IPS DF 4.7 (cell line): ENCODE measurements at regions not wholly inside any gene's neighbourhood (a gene's known extent, or its start where the extent isn't known, plus 50 kb on each side); places are given as distances from the start of the nearest gene placed in this dataset.
"Not testable (repeated sequence)": the region's sequence is repeated elsewhere in the genome, so short reads cannot be mapped to it uniquely, and the experiment has no call there.

Source experiments
- DNase-seq: peaks from one replicate; pipeline ENCODE4 v3.0.0-alpha.2; 2013; ENCODE audit warnings: low spot score; ENCODE audit errors: extremely low read depth

GRCh38 chr3:174336784-174337183, 522.4 kb upstream of the NAALADL2 start:
- DNase-seq: no peak

GRCh38 chr3:174337227-174337626, 521.9 kb upstream of the NAALADL2 start:
- no peak for DNase-seq

- DNase-seq: no peak
Measured at GRCh38 chr3:174340624-174341587, 518.2 kb upstream of the NAALADL2 start.

GRCh38 chr3:174342171-174342570, 517.0 kb upstream of the NAALADL2 start:
- no peak for DNase-seq

DNA sequence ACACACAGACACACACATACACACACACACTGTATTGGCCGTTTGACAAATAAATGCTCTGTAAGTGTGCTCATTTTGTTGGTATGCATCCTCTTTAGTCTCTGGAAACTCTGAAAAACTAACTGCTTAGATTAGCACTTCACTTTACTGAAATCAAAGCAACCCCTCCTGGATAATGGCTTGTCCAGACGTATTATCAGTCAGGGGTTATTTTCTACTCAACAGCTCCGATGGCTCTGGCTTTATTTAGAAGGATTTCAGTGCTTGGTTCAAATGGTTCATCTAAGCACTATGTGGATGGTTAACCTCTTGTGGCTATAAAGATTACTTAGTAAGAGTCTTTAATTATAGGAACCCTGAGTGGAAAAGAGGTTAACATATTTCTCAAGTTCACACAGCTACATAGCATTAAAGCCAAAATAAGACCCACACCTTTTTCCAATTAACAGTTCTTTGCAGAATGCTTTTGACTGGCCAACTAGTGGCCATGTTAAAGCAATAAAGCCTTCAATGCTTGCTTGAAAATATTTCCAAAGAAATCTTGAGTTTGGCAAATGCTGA, 516.1 kb upstream of the NAALADL2 start:
- no peak for DNase-seq

- no peak for DNase-seq
Measured at GRCh38 chr3:174346141-174346540, 513.0 kb upstream of the NAALADL2 start.

DNA sequence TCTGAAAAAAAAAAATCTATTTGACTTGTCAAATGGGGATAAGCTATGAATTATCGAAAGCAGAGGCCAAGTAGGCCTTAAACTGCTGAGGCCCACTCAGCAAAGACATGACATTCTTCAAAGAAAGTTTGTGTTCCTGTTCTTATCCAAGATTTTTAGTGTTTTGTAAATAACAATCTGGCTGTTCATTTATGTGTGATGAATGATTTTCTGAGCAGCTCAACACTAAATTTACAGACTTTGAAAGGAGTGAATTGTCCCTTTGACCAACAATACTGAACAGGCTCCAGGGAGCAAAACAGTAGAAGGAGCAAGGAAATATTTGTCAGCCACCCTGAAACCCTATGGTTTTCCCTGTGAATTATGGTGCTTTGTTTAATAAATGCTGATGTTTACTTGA, 512.6 kb upstream of the NAALADL2 start:
- DNase-seq: no peak

GRCh38 chr3:174347474-174348138, 511.5 kb upstream of the NAALADL2 start:
- DNase-seq: no peak

DNA sequence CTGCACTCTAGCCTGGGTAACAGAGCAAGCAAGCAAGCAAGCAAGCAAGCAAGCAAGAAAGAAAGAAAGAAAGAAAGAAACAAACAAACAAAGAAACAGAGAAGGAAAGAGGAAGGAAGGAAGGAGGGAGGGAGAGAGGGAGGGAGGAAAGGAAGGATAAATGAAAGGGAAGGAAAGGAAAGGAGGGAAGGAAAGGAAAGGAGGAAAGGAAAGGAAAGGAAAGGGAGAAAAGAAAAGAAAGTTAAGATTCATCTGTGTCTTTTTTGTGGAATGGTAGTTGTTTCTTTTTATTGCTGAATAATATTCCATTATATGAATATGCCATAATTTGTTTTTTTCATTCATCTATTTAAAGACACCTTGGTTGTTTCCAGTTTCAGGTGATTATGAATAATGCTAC, 506.9 kb upstream of the NAALADL2 start:
- no peak for DNase-seq

- DNase-seq: peak; percentile 41
Measured at GRCh38 chr3:174355505-174355904, 503.6 kb upstream of the NAALADL2 start.

DNA sequence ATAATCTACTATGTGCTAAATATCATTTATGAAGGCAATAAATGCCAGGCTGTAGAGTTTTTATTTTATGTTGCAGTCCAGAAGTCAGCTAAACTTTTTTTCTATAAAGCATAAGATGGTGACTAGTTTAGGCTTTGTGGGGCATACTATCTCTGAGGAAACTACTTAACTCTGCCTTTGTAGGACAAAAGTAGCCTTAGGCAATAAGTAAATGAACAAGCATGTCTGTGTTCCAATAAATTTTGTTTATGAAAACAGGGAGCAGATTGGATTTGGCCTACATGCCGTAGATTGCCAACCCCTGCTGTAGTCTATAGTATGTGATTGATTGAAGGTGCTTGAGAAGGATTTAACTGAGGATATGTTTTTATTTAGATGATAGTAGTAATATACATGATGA, 502.5 kb upstream of the NAALADL2 start:
- DNase-seq: no peak

GRCh38 chr3:174358252-174358651, 500.9 kb upstream of the NAALADL2 start:
- no peak for DNase-seq

DNA sequence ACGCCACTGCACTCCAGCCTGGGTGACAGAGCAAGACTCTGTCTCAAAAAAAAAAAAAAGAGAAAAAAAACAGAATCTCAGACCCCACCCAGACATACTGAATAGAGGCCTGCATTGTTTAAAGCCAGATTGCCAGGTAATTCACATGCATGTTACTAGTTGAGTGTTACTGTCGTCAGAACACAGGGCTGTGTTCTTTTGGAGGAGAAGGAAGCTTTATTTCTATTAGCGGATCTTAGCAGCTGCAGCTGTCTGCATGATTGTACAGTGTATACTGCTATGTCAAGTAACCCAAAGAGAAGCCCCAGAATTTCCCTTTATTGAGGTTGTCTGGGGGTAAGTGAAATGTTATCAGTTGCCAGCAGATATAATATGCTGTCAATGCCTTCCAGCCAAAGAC, 496.6 kb upstream of the NAALADL2 start:
- DNase-seq: no peak

DNA sequence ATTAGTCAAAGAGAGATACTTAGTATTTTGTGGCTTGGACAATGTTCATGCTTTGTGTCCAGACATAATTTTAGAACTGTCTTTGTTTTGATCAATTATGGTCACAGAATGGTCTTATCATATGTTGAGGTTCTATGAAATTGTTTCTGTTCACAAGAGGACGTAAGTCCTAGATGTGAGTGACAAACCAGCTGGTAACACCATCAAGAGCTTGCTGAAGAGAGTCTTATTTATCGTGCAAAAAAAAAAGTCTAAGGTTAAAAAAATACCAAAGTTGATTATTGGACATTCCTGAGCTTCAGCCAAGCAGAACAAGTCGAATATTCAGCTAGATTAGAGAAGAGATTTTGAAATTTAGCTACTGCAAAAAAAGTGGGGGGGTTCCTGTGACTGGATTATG, 495.9 kb upstream of the NAALADL2 start:
- no peak for DNase-seq

- DNase-seq: no peak
Measured at GRCh38 chr3:174365796-174366195, 493.3 kb upstream of the NAALADL2 start.

DNA sequence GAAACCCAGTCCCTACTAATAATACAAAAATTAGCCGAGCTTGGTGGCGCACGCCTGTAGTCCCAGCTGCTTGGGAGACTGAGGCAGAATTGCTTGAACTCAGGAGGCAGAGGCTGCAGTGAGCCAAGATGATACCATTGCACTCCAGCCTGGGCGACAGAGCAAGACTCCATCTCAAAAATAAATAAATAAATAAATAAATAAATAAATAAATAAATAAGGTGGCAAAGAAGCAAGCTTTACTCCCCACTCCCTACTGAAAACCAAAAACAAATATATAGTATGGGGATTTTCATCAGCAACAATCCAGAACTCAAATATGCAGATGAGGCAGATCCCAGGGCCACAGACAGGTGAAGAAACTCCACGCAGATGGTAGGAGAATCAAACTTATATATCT, 492.2 kb upstream of the NAALADL2 start:
- not testable (repeated sequence) for DNase-seq

DNA sequence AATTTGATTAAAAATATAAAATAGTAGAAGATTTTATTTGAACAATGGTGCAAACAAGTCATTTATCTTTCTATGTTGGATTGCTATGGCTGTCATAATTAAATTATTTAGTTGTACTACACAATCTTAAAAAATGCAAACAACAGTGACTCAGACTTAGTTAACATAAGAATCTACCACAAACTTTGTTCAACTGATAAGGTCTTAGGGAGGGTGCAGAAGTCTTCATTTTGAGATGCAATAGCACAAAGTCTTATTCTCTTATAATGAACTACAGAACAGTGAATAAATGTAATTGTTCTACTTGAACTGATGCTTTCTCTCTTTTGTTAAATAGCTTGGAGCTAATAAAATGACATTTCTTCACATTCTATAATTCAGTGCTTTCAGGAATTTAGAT, 482.8 kb upstream of the NAALADL2 start:
- DNase-seq: no peak

GRCh38 chr3:174377096-174377495, 482.0 kb upstream of the NAALADL2 start:
- DNase-seq: no peak

DNA sequence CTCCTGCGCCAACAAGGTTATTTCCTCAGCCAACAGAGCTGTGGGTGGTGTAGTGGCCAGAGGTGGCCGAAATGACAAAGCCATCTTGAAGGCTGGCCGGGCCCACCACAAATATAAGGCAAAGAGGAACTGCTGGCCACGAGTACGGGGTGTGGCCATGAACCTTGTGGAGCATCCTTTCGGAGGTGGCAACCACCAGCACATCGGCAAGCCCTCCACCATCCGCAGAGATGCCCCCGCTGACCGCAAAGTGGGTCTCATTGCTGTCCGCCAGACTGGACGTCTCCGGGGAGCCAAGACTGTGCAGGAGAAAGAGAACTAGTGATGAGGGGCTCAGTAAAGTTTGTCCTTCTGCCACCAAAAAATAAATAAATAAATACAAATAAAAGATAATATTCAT, 481.4 kb upstream of the NAALADL2 start:
- DNase-seq: no peak

GRCh38 chr3:174382878-174383277, 476.3 kb upstream of the NAALADL2 start:
- no peak for DNase-seq

- no peak for DNase-seq
Measured at GRCh38 chr3:174387736-174388135, 471.4 kb upstream of the NAALADL2 start.

GRCh38 chr3:174397848-174398247, 461.3 kb upstream of the NAALADL2 start:
- DNase-seq: no peak
